ENCODE measurements at regions not wholly inside any gene's neighbourhood (a gene's known extent, or its start where the extent isn't known, plus 50 kb on each side); places are given as distances from the start of the nearest gene placed in this dataset.

GRCh38 chrX:131747173-131747572 lies 203.3 kb downstream of the OR13H1 start (continued):
- TF ChIP-seq ZBTB33 (IDR thresholded peaks at IDR 0.05; ENCODE audit: borderline replicate concordance, low read depth) (peak; percentile 82; the same call in 1 of the 2 replicates), TAF1 (IDR thresholded peaks at IDR 0.05; ENCODE audit: borderline replicate concordance, low read depth, low read length) (no peak), POLR2AphosphoS5 (IDR thresholded peaks at IDR 0.05; ENCODE audit: low read depth, low read length) (no peak), ELF1 (IDR thresholded peaks at IDR 0.05) (peak; percentile 55; the same call in 1 of the 2 replicates), RCOR1 (IDR thresholded peaks at IDR 0.05; ENCODE audit: low read length) (0 out of 2 replicates have a peak, but pooled peaks have one; percentile 27), MEF2A (IDR thresholded peaks at IDR 0.05; ENCODE audit: borderline replicate concordance, low read depth) (no peak)

- Histone ChIP-seq H4K20me1 (ENCODE audit: insufficient read depth) (no peaks in the 10 kb centered on the region), H3K27ac (ENCODE audit: low read depth in 2 of 2, low read length in 1 of 2) (peak overlapping the region in 1 of 2 experiments; percentile 81), H3K9ac (peak overlapping the region; percentile 43; the same call in 1 of the 2 replicates), H3K79me2 (ENCODE audit: insufficient read depth) (no peaks in the 10 kb centered on the region), H3K9me3 (no peaks in the 10 kb centered on the region), H3K36me3 (replicated peaks in 1 of 2; ENCODE audit: control insufficient read depth in 1 of 2, insufficient read depth in 2 of 2, low read length in 1 of 2) (no peaks in the 10 kb centered on the region), H3K4me3 (ENCODE audit: low read depth in 2 of 2, low read length in 1 of 2) (peak overlapping the region; percentile 45 to 63), H3K9me2 (no peaks in the 10 kb centered on the region), H3K4me1 (ENCODE audit: control insufficient read depth in 1 of 2, insufficient read depth in 2 of 2, low read depth in 1 of 2, low read length in 1 of 2) (no peaks in the 10 kb centered on the region), H3F3A (replicated peaks; ENCODE audit: insufficient read depth) (no peaks in the 10 kb centered on the region), H3K4me2 (peak overlapping the region; percentile 90), H2AFZ (ENCODE audit: low read depth) (peak overlapping the region; percentile 81), H3K27me3 (ENCODE audit: insufficient read depth) (no peaks in the 10 kb centered on the region)
- peak; percentile 14 for DNase-seq
- CTCF ChIA-PET, result interaction anchor here (0.9 to 1.1 kb wide), 5 partner anchors 10 to 61 kb away, joined by 3 to 8 read pairs (median 4); no protein-coding TSS in a partner anchor
- TF ChIP-seq SMC3 (IDR thresholded peaks at IDR 0.05; ENCODE audit: low read depth, low read length) (peak; percentile 38), CTCF (IDR thresholded peaks at IDR 0.05) (peak; percentile 42), NRF1 (IDR thresholded peaks at IDR 0.05; ENCODE audit: low read depth, low read length) (no peak), RCOR1 (IDR thresholded peaks at IDR 0.05; ENCODE audit: low read length) (no peak), TCF12 (IDR thresholded peaks at IDR 0.05) (no peak), RAD21 (IDR thresholded peaks at IDR 0.05; ENCODE audit: low read length) (peak; percentile 75), EZH2phosphoT487 (IDR thresholded peaks at IDR 0.05; ENCODE audit: borderline replicate concordance, low read depth) (no peak), YY1 (IDR thresholded peaks at IDR 0.05; ENCODE audit: low read depth) (peak; percentile 85), ELF1 (IDR thresholded peaks at IDR 0.05) (no peak; the same call in 1 of the 2 replicates), MXI1 (IDR thresholded peaks at IDR 0.05; ENCODE audit: low read depth, low read length) (0 out of 2 replicates have a peak, but pooled peaks have one; percentile 18), REST (IDR thresholded peaks at IDR 0.05; ENCODE audit: low read depth, low read length) (no peak), ZBTB33 (IDR thresholded peaks at IDR 0.05; ENCODE audit: borderline replicate concordance, low read depth) (peak; percentile 27; the same call in 1 of the 2 replicates), GABPA (IDR thresholded peaks at IDR 0.05; ENCODE audit: low read depth) (no peak), CHD2 (IDR thresholded peaks at IDR 0.05; ENCODE audit: low read length, partially characterized antibody) (no peak), FOSL2 (IDR thresholded peaks at IDR 0.05; ENCODE audit: borderline replicate concordance, low read depth) (no peak), SIN3A (IDR thresholded peaks at IDR 0.05; ENCODE audit: borderline replicate concordance, low read depth, low read length) (no peak), FOXJ3 (CRISPR knock-in tag; IDR thresholded peaks at IDR 0.05) (no peak)
- 40% methylated on average over 23 of the region's 24 CpGs for WGBS (ENCODE audit: low lambda C conversion rate)
- POLR2A ChIA-PET, result no interaction called here
Observed at GRCh38 chrX:131752493-131753198, 208.8 kb downstream of the OR13H1 start.

All from SK-N-SH (cell line).